ACC112 (cell line): ENCODE measurements at regions not wholly inside any gene's neighbourhood (a gene's known extent, or its start where the extent isn't known, plus 50 kb on each side); places are given as distances from the start of the nearest gene placed in this dataset.

Source experiments
- H2AFZ ChIP-seq: fragments of 200-600 bp; sonication (generic); one replicate; pipeline ENCODE4 v1.6.0; 2017; ENCODE audit warnings: antibody characterized with exemption, low read length; ENCODE audit not compliant: unreplicated experiment
- H3K27ac ChIP-seq: fragments of 200-600 bp; sonication (generic); 2 replicates; pipeline ENCODE4 v1.5.1; 2014; ENCODE audit warnings: low read depth, mild to moderate bottlenecking, antibody characterized with exemption, low read length, moderate library complexity
- H3K27me3 ChIP-seq: fragments of 200-600 bp; sonication (generic); 2 replicates; pipeline ENCODE4 v1.6.1; 2014; ENCODE audit warnings: mild to moderate bottlenecking, antibody characterized with exemption, low read length, moderate library complexity, mixed read lengths; ENCODE audit not compliant: insufficient read depth
- H3K36me3 ChIP-seq: fragments of 200-600 bp; sonication (generic); 2 replicates; pipeline ENCODE4 v1.6.1; 2016; ENCODE audit warnings: mild to moderate bottlenecking, antibody characterized with exemption, low read length, moderate library complexity, mixed read lengths; ENCODE audit not compliant: insufficient read depth
- H3K4me1 ChIP-seq: fragments of 200-600 bp; sonication (generic); one replicate; pipeline ENCODE4 v1.6.1; 2016; ENCODE audit warnings: low read length, mixed read lengths; ENCODE audit not compliant: insufficient read depth, unreplicated experiment, control insufficient read depth
- H3K4me3 ChIP-seq: fragments of 200-600 bp; sonication (generic); 2 replicates; pipeline ENCODE4 v1.5.1; 2014; ENCODE audit warnings: mild to moderate bottlenecking, low read depth, low read length
- H3K79me2 ChIP-seq: fragments of 200-600 bp; sonication (generic); one replicate; pipeline ENCODE4 v1.6.0; 2016; ENCODE audit warnings: low read length; ENCODE audit not compliant: control insufficient read depth, unreplicated experiment, insufficient read depth

DNA sequence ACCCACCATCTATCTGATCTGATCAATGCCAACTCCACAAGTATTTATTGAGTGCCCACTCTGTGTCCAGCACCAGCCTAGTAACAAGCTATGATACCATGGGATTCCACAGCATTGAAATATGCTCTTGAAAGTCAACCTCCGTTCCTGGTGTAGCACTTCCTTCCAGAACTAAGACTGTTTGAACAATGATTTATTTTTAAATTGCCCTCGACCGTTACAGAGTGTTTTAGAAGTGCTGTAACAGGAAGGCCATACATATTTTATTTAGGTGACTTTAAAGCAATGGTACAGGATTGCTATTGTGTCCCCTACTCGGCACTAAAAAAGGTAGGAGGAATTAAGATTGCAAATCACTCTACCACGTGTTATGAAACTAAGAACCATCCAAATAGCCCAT is 225.6 kb downstream of the TEX36 start:
- Histone ChIP-seq H3K4me3 (no peak overlapping the region), H3K79me2 (no peaks in the 10 kb centered on the region), H3K36me3 (no peaks in the 10 kb centered on the region), H3K4me1 (no peaks in the 10 kb centered on the region), H3K27ac (no peak overlapping the region), H3K27me3 (no peaks in the 10 kb centered on the region), H2AFZ (no peak overlapping the region)

DNA sequence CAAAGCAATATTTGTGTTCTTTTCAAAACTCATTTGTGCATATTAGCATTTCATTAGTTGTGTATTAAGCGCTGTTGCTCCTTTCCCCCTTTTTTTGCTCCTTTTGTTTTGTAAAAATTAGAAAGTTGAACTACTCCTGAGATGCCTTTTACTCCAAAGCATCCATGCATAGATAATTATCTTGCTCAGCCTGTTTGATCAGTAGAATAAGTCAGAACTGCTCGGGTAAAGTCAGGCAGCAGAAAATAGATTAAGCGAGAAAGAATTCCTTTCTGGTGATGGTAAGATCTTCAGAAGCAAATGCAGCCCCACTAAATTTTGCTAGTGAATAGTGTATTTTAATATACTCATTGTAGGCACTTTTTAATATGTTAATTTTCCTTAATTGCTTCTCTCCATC is 227.1 kb downstream of the TEX36 start:
- Histone ChIP-seq H3K79me2 (no peaks in the 10 kb centered on the region), H3K27me3 (no peaks in the 10 kb centered on the region), H3K27ac (no peak overlapping the region), H3K4me3 (no peak overlapping the region), H3K4me1 (no peaks in the 10 kb centered on the region), H3K36me3 (no peaks in the 10 kb centered on the region), H2AFZ (no peak overlapping the region)

DNA sequence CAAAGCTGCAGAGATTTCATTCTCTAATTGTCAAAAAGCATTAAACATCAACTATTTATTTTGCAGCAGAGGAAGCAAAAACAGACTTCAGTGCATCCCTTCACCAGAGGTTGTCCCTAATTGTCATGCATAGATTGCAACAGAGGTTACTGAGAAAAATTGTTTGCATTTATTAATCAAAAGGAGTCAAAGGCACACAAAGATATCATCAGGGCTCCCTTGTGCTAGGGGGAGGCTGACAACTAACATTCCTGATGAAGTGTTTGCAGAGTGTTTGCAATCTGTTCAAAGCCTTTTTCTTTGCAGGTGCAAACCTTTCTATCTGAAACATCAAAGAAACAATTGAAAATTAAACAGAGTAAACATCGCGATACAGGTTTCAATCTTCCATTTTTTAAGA is 227.5 kb downstream of the TEX36 start:
- Histone ChIP-seq H3K27me3 (no peaks in the 10 kb centered on the region), H2AFZ (no peak overlapping the region), H3K27ac (no peak overlapping the region), H3K79me2 (no peaks in the 10 kb centered on the region), H3K4me1 (no peaks in the 10 kb centered on the region), H3K36me3 (no peaks in the 10 kb centered on the region), H3K4me3 (no peak overlapping the region)

DNA sequence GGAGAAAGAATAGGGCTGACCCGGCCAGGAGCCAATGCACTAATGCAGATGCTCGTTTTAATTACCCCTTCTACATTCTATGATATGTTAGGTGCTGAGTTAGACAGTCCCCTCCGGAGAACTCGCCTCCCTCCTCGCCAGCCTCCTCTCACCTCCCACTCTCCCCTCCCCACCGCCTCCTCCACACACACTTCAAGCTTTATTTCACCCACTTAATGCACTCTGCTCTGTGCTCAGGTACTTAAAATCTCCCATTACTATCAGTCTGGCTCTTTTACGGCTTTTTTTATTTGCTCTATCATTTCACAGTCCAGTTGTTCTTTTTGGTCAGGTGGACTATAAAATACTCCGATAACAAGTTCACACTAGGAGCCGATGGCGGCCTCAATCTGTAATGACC is 231.6 kb downstream of the TEX36 start:
- no peak overlapping the region for H3K27ac ChIP-seq
- H3K36me3 ChIP-seq: no peaks in the 10 kb centered on the region
- no peaks in the 10 kb centered on the region for H3K4me1 ChIP-seq
- H3K27me3 ChIP-seq: no peaks in the 10 kb centered on the region
- H2AFZ ChIP-seq: no peak overlapping the region
- H3K79me2 ChIP-seq: no peaks in the 10 kb centered on the region
- H3K4me3 ChIP-seq: no peak overlapping the region

DNA sequence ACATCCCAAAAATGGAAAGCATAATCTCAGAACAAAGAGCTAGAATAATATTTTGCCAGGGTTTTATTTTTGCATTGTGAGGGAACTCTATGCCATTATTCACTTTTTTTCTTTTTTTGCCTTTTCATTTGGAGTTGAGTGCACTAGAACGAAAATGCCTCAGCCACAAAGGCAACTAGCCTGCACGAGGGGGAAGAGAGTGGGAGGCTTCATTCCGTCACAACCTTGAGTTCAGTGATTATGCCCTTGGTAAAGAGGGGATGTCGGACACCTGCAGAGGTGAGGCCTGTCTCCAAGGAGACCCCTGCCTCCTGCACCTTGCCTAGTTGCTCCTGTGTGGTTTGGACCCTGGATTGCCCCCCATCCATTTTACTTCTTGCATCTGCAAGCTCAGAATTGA is 232.7 kb downstream of the TEX36 start:
- H3K4me3 ChIP-seq: no peak overlapping the region
- no peaks in the 10 kb centered on the region for H3K79me2 ChIP-seq
- no peaks in the 10 kb centered on the region for H3K4me1 ChIP-seq
- H3K27ac ChIP-seq: no peak overlapping the region
- no peak overlapping the region for H2AFZ ChIP-seq
- H3K36me3 ChIP-seq: no peaks in the 10 kb centered on the region
- no peaks in the 10 kb centered on the region for H3K27me3 ChIP-seq

DNA sequence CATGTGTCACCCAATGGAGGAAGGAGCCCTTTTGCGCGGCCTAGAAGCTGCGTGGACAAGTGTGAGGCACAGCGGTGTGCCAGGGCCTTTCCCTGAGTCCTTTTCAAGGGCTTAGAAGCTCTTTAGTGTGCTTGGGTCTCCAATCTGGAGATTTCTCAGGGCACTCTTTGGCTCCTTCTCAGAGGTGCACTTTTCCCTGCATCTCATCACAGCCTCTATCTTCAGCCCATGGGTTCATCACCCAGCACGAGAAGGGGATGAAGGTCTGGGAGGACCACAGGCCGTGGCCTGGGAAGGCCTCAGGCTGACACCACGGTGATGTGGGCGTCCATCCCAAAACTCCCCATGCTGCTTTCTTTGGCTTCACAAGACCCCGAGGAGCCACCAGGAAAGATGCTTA is 233.4 kb downstream of the TEX36 start:
- Histone ChIP-seq H3K4me3 (no peak overlapping the region), H3K27me3 (no peaks in the 10 kb centered on the region), H2AFZ (no peak overlapping the region), H3K79me2 (no peaks in the 10 kb centered on the region), H3K4me1 (no peaks in the 10 kb centered on the region), H3K36me3 (no peaks in the 10 kb centered on the region), H3K27ac (no peak overlapping the region)

DNA sequence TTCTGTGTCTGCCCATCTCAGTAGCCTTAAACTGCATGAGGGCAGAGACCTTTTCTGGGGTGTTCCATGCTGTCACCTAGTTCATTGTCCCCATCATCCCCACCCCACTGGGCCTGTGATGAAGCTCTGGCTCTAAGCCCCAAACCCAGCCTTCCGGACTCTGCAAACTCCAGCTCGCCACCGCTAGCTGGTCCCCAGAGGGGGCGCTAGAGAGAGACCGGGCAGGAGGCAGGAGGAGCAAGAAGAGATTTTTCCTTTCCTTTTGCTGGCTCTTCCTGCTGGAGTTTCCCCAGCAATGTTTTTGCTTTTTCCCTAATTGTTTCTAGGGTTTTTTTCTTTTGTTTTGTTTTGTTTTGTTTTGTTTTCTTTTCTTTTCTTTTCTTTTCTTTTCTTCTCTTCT is 234.4 kb downstream of the TEX36 start:
- no peaks in the 10 kb centered on the region for H3K4me1 ChIP-seq
- H3K79me2 ChIP-seq: no peaks in the 10 kb centered on the region
- H3K27ac ChIP-seq: no peak overlapping the region
- H2AFZ ChIP-seq: no peak overlapping the region
- H3K27me3 ChIP-seq: no peaks in the 10 kb centered on the region
- no peak overlapping the region for H3K4me3 ChIP-seq
- no peaks in the 10 kb centered on the region for H3K36me3 ChIP-seq

DNA sequence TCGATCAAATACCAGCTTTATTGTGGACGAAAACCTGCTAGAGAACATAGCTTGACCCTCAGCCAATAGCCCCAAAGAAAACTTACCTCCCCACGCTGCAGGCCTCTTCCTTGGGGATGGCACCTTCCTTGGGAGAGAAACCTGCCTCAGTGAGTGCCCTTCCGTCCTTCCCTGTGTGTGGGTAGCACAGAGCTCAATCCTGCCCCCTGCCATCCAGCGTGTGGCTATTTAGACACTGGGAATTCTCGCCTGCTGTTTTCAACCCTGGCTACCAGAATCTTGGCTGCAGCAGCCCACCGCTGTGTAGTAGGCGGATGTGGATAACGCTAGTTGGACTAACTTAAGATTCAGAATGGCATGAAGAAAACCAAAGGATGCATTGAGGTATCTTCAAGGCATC is 238.2 kb downstream of the TEX36 start:
- H3K4me3 ChIP-seq: no peak overlapping the region
- H2AFZ ChIP-seq: no peak overlapping the region
- no peaks in the 10 kb centered on the region for H3K4me1 ChIP-seq
- no peaks in the 10 kb centered on the region for H3K79me2 ChIP-seq
- no peak overlapping the region for H3K27ac ChIP-seq
- H3K36me3 ChIP-seq: no peaks in the 10 kb centered on the region
- no peaks in the 10 kb centered on the region for H3K27me3 ChIP-seq

DNA sequence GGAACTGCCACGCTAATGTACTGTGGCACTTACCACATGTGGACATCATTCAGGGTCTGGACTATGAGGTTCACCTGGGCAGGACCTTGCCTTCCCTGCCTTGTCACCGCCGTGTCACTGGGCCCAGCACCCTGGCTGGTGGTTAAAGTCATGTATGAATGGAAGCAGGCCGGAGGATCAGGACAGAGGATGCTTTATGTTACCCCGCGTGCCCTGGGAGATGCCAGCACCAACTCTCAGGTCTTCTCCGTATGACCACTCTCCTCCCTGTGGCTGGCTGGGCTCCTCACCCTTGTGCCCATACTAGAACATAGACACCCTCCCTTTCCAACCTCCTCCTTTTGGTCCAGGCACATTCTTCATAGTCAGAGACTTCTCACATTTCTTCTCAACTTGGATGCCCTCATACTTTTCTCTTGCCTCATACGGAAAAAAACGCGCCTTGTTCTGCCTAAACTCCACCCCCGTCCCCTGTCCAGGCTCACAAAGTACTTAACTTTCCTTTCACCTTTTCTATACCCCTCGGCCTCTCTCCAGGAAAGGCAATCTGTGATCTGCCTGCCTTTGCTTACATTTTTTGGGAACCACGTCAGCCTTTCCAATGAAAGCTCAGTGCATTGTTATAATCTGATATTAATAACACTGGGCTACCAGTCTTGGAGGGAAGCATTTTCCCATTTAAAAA is 240.0 kb downstream of the TEX36 start:
- H3K36me3 ChIP-seq: no peaks in the 10 kb centered on the region
- H2AFZ ChIP-seq: no peak overlapping the region
- no peak overlapping the region for H3K27ac ChIP-seq
- H3K79me2 ChIP-seq: no peaks in the 10 kb centered on the region
- H3K4me3 ChIP-seq: no peak overlapping the region
- no peaks in the 10 kb centered on the region for H3K4me1 ChIP-seq
- no peaks in the 10 kb centered on the region for H3K27me3 ChIP-seq

DNA sequence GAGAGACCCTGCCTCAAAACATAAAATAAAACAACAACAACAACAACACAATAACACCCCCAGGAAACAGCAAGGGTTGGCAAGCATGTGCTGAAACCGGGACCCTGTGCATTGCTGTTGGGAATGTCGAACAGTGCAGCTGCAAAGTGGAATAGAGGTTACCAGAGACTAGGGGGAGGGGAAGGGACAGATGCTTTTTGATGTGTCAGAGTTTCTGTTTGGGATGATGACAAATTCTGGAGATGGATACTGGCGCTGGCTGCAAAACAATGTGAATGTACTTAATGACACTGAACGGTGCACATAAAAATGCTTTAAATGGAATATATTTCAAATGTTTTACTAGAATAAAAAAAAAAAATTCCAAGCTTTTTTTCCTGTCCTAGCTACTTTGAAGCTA is 241.8 kb downstream of the TEX36 start:
- Histone ChIP-seq H2AFZ (no peak overlapping the region), H3K4me3 (no peak overlapping the region), H3K79me2 (no peaks in the 10 kb centered on the region), H3K36me3 (no peaks in the 10 kb centered on the region), H3K27ac (no peak overlapping the region), H3K4me1 (no peaks in the 10 kb centered on the region), H3K27me3 (no peaks in the 10 kb centered on the region)

DNA sequence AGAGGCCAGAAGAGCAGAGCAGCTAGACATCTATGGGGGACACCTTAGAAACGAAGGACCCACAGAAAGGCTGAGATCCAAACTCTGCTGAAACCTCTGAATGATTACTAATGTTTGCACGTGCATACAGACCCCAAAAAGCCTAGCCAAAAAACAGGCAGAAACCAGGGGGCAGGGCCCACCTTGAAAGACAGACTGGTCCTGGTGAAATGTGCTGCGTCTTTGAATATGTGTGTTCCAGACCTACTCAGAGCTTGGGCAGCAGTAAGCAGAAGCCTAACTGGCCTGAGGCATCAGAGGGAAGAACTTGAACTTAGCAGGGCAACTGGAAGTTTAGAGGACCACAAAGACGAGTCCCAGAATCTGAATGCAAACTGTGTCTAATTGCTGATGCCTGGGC is 251.8 kb downstream of the TEX36 start:
- Histone ChIP-seq H3K36me3 (no peaks in the 10 kb centered on the region), H3K79me2 (no peaks in the 10 kb centered on the region), H3K4me1 (no peaks in the 10 kb centered on the region), H3K4me3 (no peak overlapping the region), H3K27me3 (no peaks in the 10 kb centered on the region), H3K27ac (no peak overlapping the region), H2AFZ (no peak overlapping the region)
